GM12878 (cell line): ENCODE measurements at regions not wholly inside any gene's neighbourhood (a gene's known extent, or its start where the extent isn't known, plus 50 kb on each side); places are given as distances from the start of the nearest gene placed in this dataset.

ENCODE experiments used
- ATAC-seq: fragments of 200-7000 bp; cut with Tn5 transposase; 3 replicates; pipeline ENCODE4 v1.9.1; 2020; ENCODE audit warnings: mild to moderate bottlenecking, moderate library complexity
- BruUV-seq: library from RNA; stranded (reverse); fragments of 400-500 nt; replicated peaks from 2 replicates; lab custom pipeline; 2021; lab: Mats Ljungman, UMichigan
- CTCF ChIA-PET: fragments of 300-600 bp; sonication (Branson Sonifier 250); formaldehyde crosslinking; extraction: SDS; loops from one replicate; lab custom pipeline; 2021; ENCODE audit warnings: inconsistent platforms; lab: Yijun Ruan, JAX
- POLR2A ChIA-PET: fragments of 350-600 bp; formaldehyde crosslinking; extraction: SDS; loops from one replicate; lab custom pipeline; 2021; ENCODE audit warnings: inconsistent platforms; lab: Charles Lee
- RAD21 ChIA-PET: fragments of 300-600 bp; sonication (Branson Sonifier 250); formaldehyde crosslinking; loops from one replicate; lab custom pipeline; 2023; ENCODE audit warnings: antibody characterized with exemption; ENCODE audit not compliant: unreplicated experiment; lab: Charles Lee
- SMC1A ChIA-PET: fragments of 300-600 bp; sonication (Branson Sonifier 250); formaldehyde crosslinking; loops from one replicate; lab custom pipeline; 2023; ENCODE audit not compliant: unreplicated experiment, uncharacterized antibody; lab: Charles Lee
- DNase-seq: peaks from one replicate; pipeline ENCODE4 v3.0.0-alpha.2; 2011; ENCODE audit warnings: low read depth, low spot score
- FAIRE-seq: peaks from 3 replicates; lab custom pipeline; 2011; peaks lifted over from hg19 to GRCh38; lab: Jason Lieb, UNC
- H2AFZ ChIP-seq: 2 replicates; pipeline ENCODE4 v1.6.0; 2011; ENCODE audit warnings: low read depth, low read length, control low read depth; ENCODE audit not compliant: control insufficient read depth
- H3K27ac ChIP-seq: 2 replicates; pipeline ENCODE4 v1.5.1; 2011; ENCODE audit warnings: control low read depth; ENCODE audit not compliant: control insufficient read depth, insufficient read depth
- H3K27me3 ChIP-seq, 2 experiments: replicated peaks in 1 of 2; 2 replicates each; pipeline versions ENCODE4 v1.6.0 to v1.6.1; 2011; ENCODE audit warnings: low read length in 1 of 2; ENCODE audit not compliant: control insufficient read depth in 2 of 2, insufficient read depth in 2 of 2
- H3K36me3 ChIP-seq, 2 experiments: 2 replicates each; pipeline ENCODE4 v1.5.1; 2011; ENCODE audit warnings: low read length in 1 of 2; ENCODE audit not compliant: control insufficient read depth in 2 of 2, insufficient read depth in 2 of 2
- H3K4me1 ChIP-seq: 2 replicates; pipeline ENCODE4 v1.6.1; 2011; ENCODE audit warnings: mild to moderate bottlenecking, low read length, moderate library complexity, mixed read lengths; ENCODE audit not compliant: control insufficient read depth, insufficient read depth
- H3K4me2 ChIP-seq: 2 replicates; pipeline ENCODE4 v1.6.0; 2011; ENCODE audit warnings: control low read depth; ENCODE audit not compliant: control insufficient read depth, insufficient read depth
- H3K4me3 ChIP-seq: fragments of 200-600 bp; sonication (generic); 2 replicates; pipeline ENCODE4 v1.5.1; 2016
- H3K79me2 ChIP-seq: 2 replicates; pipeline ENCODE4 v1.6.0; 2011; ENCODE audit warnings: low read length; ENCODE audit not compliant: control insufficient read depth, insufficient read depth
- H3K9ac ChIP-seq: 2 replicates; pipeline ENCODE4 v1.8.0; 2011; ENCODE audit warnings: low read length, control low read depth, mixed read lengths; ENCODE audit not compliant: control insufficient read depth, insufficient read depth
- H3K9me3 ChIP-seq: replicated peaks from 3 replicates; pipeline ENCODE4 v1.5.1; 2011; ENCODE audit warnings: mild to moderate bottlenecking, low read length; ENCODE audit not compliant: control insufficient read depth, insufficient read depth
- H4K20me1 ChIP-seq: 2 replicates; pipeline ENCODE4 v1.6.0; 2011; ENCODE audit not compliant: control insufficient read depth, insufficient read depth
- CUX1 ChIP-seq: IDR thresholded peaks from 2 replicates; pipeline ENCODE4 v1.6.1; 2012; ENCODE audit warnings: improper control_type of control experiment, low read depth, low read length; ENCODE audit not compliant: insufficient replicate concordance
- FOXM1 ChIP-seq: IDR thresholded peaks from 2 replicates; pipeline ENCODE4 v1.6.1; 2012; ENCODE audit warnings: low read depth, mild to moderate bottlenecking, inconsistent platforms, low read length, moderate library complexity
- NRF1 ChIP-seq: conservative IDR thresholded peaks from 2 replicates; pipeline ENCODE4 v1.6.1; 2011; ENCODE audit warnings: mild to moderate bottlenecking, low read depth, low read length, improper control_type of control experiment
- POU2F2 ChIP-seq: IDR thresholded peaks from 3 replicates; pipeline ENCODE4 v1.6.1; 2011; ENCODE audit warnings: low read depth, mild to moderate bottlenecking, low read length, borderline replicate concordance
- REST ChIP-seq: IDR thresholded peaks from 2 replicates; pipeline ENCODE4 v1.6.1; 2012; ENCODE audit warnings: mild to moderate bottlenecking, low read depth, low read length
- SIX5 ChIP-seq: IDR thresholded peaks from 2 replicates; pipeline ENCODE4 v1.6.1; 2011; ENCODE audit warnings: mild to moderate bottlenecking, low read depth, low read length, moderate library complexity; ENCODE audit not compliant: severe bottlenecking
- ZBTB11 ChIP-seq: fragments of 450-650 bp; formaldehyde crosslinking; IDR thresholded peaks from 2 replicates; pipeline ENCODE4 v1.5.0; 2022; ENCODE audit warnings: mild to moderate bottlenecking, missing genetic modification characterization
- WGBS: methylation state at CpG from one replicate; pipeline ENCODE4 v1.1.6; 2016; ENCODE audit warnings: low lambda C conversion rate; ENCODE audit not compliant: insufficient replicate concordance, insufficient coverage; ENCODE audit errors: missing lambda C conversion rate; 5-methylcytosine and 5-hydroxymethylcytosine counted together
- in situ Hi-C: fragments of 300-500 bp; cut with MboI; formaldehyde crosslinking; loops from 9 replicates; pipeline ENCODE4 v1.14.3; 2018; ENCODE audit warnings: mixed read lengths
- intact Hi-C: fragments of 100-400 bp; cut with micrococcal nuclease; formaldehyde crosslinking; loops from one replicate; pipeline ENCODE4 v1.14.2; 2022; ENCODE audit not compliant: unreplicated experiment

GRCh38 chr1:60213253-60213652, 139.7 kb upstream of the C1orf87 start:
- TF ChIP-seq NRF1 (no peak), FOXM1 (no peak), ZBTB11 (no peak), REST (no peak), CUX1 (no peak), SIX5 (no peak), POU2F2 (no peak)
- ChIA-PET CTCF (interaction anchor here (1.0 kb wide), 1 partner anchor 242 kb away, joined by 3 read pairs; no protein-coding TSS in a partner anchor), RAD21 (no interaction called here), SMC1A (interaction anchor here (0.6 kb wide), 1 partner anchor 16 kb away, joined by 3 read pairs; no protein-coding TSS in a partner anchor), POLR2A (no interaction called here)
- H3K36me3 ChIP-seq = no peaks in the 10 kb centered on the region
- no peak overlapping the region for H3K27ac ChIP-seq
- no peak overlapping the region for H3K9ac ChIP-seq
- no peaks in the 10 kb centered on the region for H3K4me1 ChIP-seq
- FAIRE-seq (no peak), ATAC-seq (no peak), DNase-seq (no peak)
- in situ Hi-C loops (no loop called here), intact Hi-C loops (no loop called here)
- BruUV-seq = no TSS peak
- no peak overlapping the region for H3K4me2 ChIP-seq
- no peaks in the 10 kb centered on the region for H3K79me2 ChIP-seq
- no peaks in the 10 kb centered on the region for H3K27me3 ChIP-seq
- H4K20me1 ChIP-seq = no peaks in the 10 kb centered on the region
- no peak overlapping the region for H2AFZ ChIP-seq
- no peak overlapping the region for H3K4me3 ChIP-seq
- 15% methylated on average over 5 of the region's 5 CpGs for whole genome bisulfite sequencing
- H3K9me3 ChIP-seq = no peaks in the 10 kb centered on the region
